Gastrocnemius medialis (tissue), 4 donors: ENCODE measurements at regions not wholly inside any gene's neighbourhood (a gene's known extent, or its start where the extent isn't known, plus 50 kb on each side); places are given as distances from the start of the nearest gene placed in this dataset.

Experiments used
- ATAC-seq, 2 donors: fragments of 150-250 bp; one replicate each; pipeline ENCODE4 v1.9.1; 2016
- DNase-seq, 2 donors: peaks; one replicate each; pipeline ENCODE4 v3.0.0-alpha.2; 2019
- H3K27ac ChIP-seq, 4 donors: fragments of 200-600 bp; sonication (generic); 1 replicate in 1 of 4; 2 replicates in 3 of 4; pipeline ENCODE4 v1.5.1; 2016 to 2018; ENCODE audit warnings: mild to moderate bottlenecking in 2 of 4, moderate library complexity in 1 of 4
- H3K27me3 ChIP-seq, 3 donors: fragments of 200-600 bp; sonication (generic) in 2 of 3; 1 replicate in 1 of 3; 2 replicates in 2 of 3; pipeline versions ENCODE4 v1.5.1 to v1.6.0; 2016 to 2019; ENCODE audit warnings: mild to moderate bottlenecking in 1 of 3, moderate library complexity in 1 of 3
- H3K36me3 ChIP-seq, 2 donors: fragments of 200-600 bp; sonication (generic) in 1 of 2; one replicate each; pipeline ENCODE4 v1.5.1; 2017 to 2018
- H3K4me1 ChIP-seq, 2 donors: fragments of 200-600 bp; sonication (generic) in 1 of 2; one replicate each; pipeline ENCODE4 v1.5.1; 2016 to 2017; ENCODE audit warnings: mild to moderate bottlenecking in 2 of 2
- H3K4me3 ChIP-seq, 4 donors: fragments of 200-600 bp; sonication (generic) in 3 of 4; 1 replicate in 1 of 4; 2 replicates in 3 of 4; pipeline ENCODE4 v1.5.1; 2016 to 2019; ENCODE audit warnings: mild to moderate bottlenecking in 2 of 4
- H3K9me3 ChIP-seq, 3 donors: fragments of 200-600 bp; sonication (generic) in 2 of 3; 1 replicate in 1 of 3; 2 replicates in 2 of 3; pipeline ENCODE4 v1.5.1; 2016 to 2019
- CTCF ChIP-seq, 5 experiments: fragments of 450-650 bp in 3 of 5; fragments of 200-600 bp in 2 of 5; sonication (generic) in 2 of 5; IDR thresholded peaks in 4 of 5; conservative IDR thresholded peaks in 1 of 5; 1 replicate in 4 of 5; 2 replicates in 1 of 5; pipeline ENCODE4 v1.5.1; 2016 to 2019; ENCODE audit warnings: antibody characterized with exemption in 5 of 5, mild to moderate bottlenecking in 3 of 5, moderate library complexity in 3 of 5
- POLR2A ChIP-seq, 2 donors: fragments of 450-650 bp; IDR thresholded peaks; one replicate each; pipeline ENCODE4 v1.6.1; 2017; ENCODE audit warnings: antibody characterized with exemption in 2 of 2, mild to moderate bottlenecking in 2 of 2, moderate library complexity in 2 of 2
- in situ Hi-C, 4 donors: fragments of 200-750 bp; cut with MboI; loops; one replicate each; pipeline versions ENCODE4 v1.15.0 to v1.8.0; 2017; ENCODE audit warnings: low sequenced_read_pairs in 4 of 4
- intact Hi-C: fragments of 100-400 bp; cut with DNase I; formaldehyde crosslinking; loops from one replicate; pipeline ENCODE4 v1.15.1; 2023; ENCODE audit warnings: low total_unique reads

GRCh38 chr2:81195017-81195773 is 890.6 kb upstream of the LRRTM1 start:
- DNase-seq = no peak
- no peaks in the 10 kb centered on the region for H3K36me3 ChIP-seq
- in situ Hi-C loops (no loop called here), intact Hi-C loops (no loop called here)
- H3K4me1 ChIP-seq = no peaks in the 10 kb centered on the region
- no peaks in the 10 kb centered on the region for H3K9me3 ChIP-seq
- H3K27ac ChIP-seq = no peak overlapping the region
- ATAC-seq = no peak
- no peak overlapping the region for H3K4me3 ChIP-seq
- no peaks in the 10 kb centered on the region for H3K27me3 ChIP-seq
- TF ChIP-seq CTCF (IDR thresholded peaks at IDR 0.05 in 4 of 5, conservative IDR thresholded peaks at IDR 0.05 in 1 of 5) = no peak
- TF ChIP-seq POLR2A (IDR thresholded peaks at IDR 0.05) = no peak

- no peak for DNase-seq
- Histone ChIP-seq H3K27ac (no peak overlapping the region), H3K4me3 (no peak overlapping the region), H3K9me3 (no peaks in the 10 kb centered on the region), H3K4me1 (no peaks in the 10 kb centered on the region), H3K27me3 (no peaks in the 10 kb centered on the region), H3K36me3 (no peaks in the 10 kb centered on the region)
- in situ Hi-C loops (no loop called here), intact Hi-C loops (no loop called here)
- no peak for ATAC-seq
- TF ChIP-seq CTCF (IDR thresholded peaks at IDR 0.05 in 4 of 5, conservative IDR thresholded peaks at IDR 0.05 in 1 of 5) (no peak), POLR2A (IDR thresholded peaks at IDR 0.05) (no peak)
These were observed 890.0 kb upstream of the LRRTM1 start for GRCh38 chr2:81194581-81194980.

GRCh38 chr2:81194176-81194575 is 889.6 kb upstream of the LRRTM1 start:
- no peak overlapping the region for H3K27ac ChIP-seq
- in situ Hi-C loops (no loop called here), intact Hi-C loops (no loop called here)
- no peak overlapping the region for H3K4me3 ChIP-seq
- TF ChIP-seq CTCF (IDR thresholded peaks at IDR 0.05 in 4 of 5, conservative IDR thresholded peaks at IDR 0.05 in 1 of 5) = no peak
- no peak for TF ChIP-seq POLR2A (IDR thresholded peaks at IDR 0.05)
- no peaks in the 10 kb centered on the region for H3K4me1 ChIP-seq
- no peaks in the 10 kb centered on the region for H3K36me3 ChIP-seq
- DNase-seq = no peak
- H3K9me3 ChIP-seq = no peaks in the 10 kb centered on the region
- H3K27me3 ChIP-seq = no peaks in the 10 kb centered on the region
- ATAC-seq = no peak

GRCh38 chr2:81181845-81182244 is 877.3 kb upstream of the LRRTM1 start:
- no peak overlapping the region for H3K4me3 ChIP-seq
- no peak for TF ChIP-seq CTCF (IDR thresholded peaks at IDR 0.05 in 4 of 5, conservative IDR thresholded peaks at IDR 0.05 in 1 of 5)
- TF ChIP-seq POLR2A (IDR thresholded peaks at IDR 0.05) = no peak
- intact Hi-C loops = no loop called here
- DNase-seq (no peak), ATAC-seq (no peak)
- H3K36me3 ChIP-seq = no peaks in the 10 kb centered on the region
- in situ Hi-C loops = no loop called here
- no peaks in the 10 kb centered on the region for H3K4me1 ChIP-seq
- no peaks in the 10 kb centered on the region for H3K27me3 ChIP-seq
- H3K9me3 ChIP-seq = no peaks in the 10 kb centered on the region
- no peak overlapping the region for H3K27ac ChIP-seq

- Histone ChIP-seq H3K27ac (no peak overlapping the region), H3K36me3 (no peaks in the 10 kb centered on the region), H3K4me1 (no peaks in the 10 kb centered on the region), H3K4me3 (no peak overlapping the region), H3K9me3 (no peaks in the 10 kb centered on the region), H3K27me3 (no peaks in the 10 kb centered on the region)
- in situ Hi-C loops = no loop called here
- DNase-seq = no peak
- ATAC-seq = no peak
- TF ChIP-seq CTCF (IDR thresholded peaks at IDR 0.05 in 4 of 5, conservative IDR thresholded peaks at IDR 0.05 in 1 of 5) = no peak
- TF ChIP-seq POLR2A (IDR thresholded peaks at IDR 0.05) = no peak
- intact Hi-C loops = no loop called here
These were observed 866.9 kb upstream of the LRRTM1 start for GRCh38 chr2:81171447-81171846.
